HepG2 (cell line): ENCODE measurements at regions not wholly inside any gene's neighbourhood (a gene's known extent, or its start where the extent isn't known, plus 50 kb on each side); places are given as distances from the start of the nearest gene placed in this dataset.

Experiments
- ATAC-seq: fragments of 200-7000 bp; cut with Tn5 transposase; 3 replicates; pipeline ENCODE4 v1.9.1; 2020; ENCODE audit warnings: mild to moderate bottlenecking, moderate library complexity
- BruUV-seq: library from RNA; stranded (reverse); fragments of 400-500 nt; replicated peaks from 2 replicates; lab custom pipeline; 2021; lab: Mats Ljungman, UMichigan
- CTCF ChIA-PET: fragments of 300-600 bp; formaldehyde crosslinking; extraction: SDS; loops from one replicate; lab custom pipeline; 2021; ENCODE audit warnings: low total read pairs, inconsistent platforms, low intra/inter-chr PET ratio; lab: Yijun Ruan, JAX
- POLR2A ChIA-PET: fragments of 350-600 bp; sonication (Branson Sonifier 250); formaldehyde crosslinking; loops from one replicate; lab custom pipeline; 2020; ENCODE audit warnings: antibody characterized with exemption, inconsistent platforms; lab: Yijun Ruan, JAX
- DNase-seq: peaks from one replicate; pipeline ENCODE4 v3.0.0-alpha.2; 2015; ENCODE audit warnings: low spot score
- FAIRE-seq: peaks from 3 replicates; lab custom pipeline; 2011; peaks lifted over from hg19 to GRCh38; lab: Jason Lieb, UNC
- H2AFZ ChIP-seq: one replicate; pipeline ENCODE4 v1.6.1; 2011; ENCODE audit warnings: low read length, inconsistent platforms
- H3K27ac ChIP-seq: fragments of 300-600 bp; 3 replicates; pipeline ENCODE4 v1.8.0; 2011; ENCODE audit warnings: mixed run types, mild to moderate bottlenecking, mixed read lengths, low read length, inconsistent platforms; ENCODE audit not compliant: insufficient read depth; ENCODE audit errors: extremely low read length
- H3K27me3 ChIP-seq, 2 experiments: fragments of 200-600 bp in 1 of 2; 2 replicates in 1 of 2; 3 replicates in 1 of 2; pipeline versions ENCODE4 v1.6.0 to v1.8.0; 2011; ENCODE audit warnings: low read length in 2 of 2, mild to moderate bottlenecking in 2 of 2, moderate library complexity in 2 of 2, inconsistent platforms in 1 of 2; ENCODE audit not compliant: insufficient read depth in 2 of 2, control insufficient read depth in 1 of 2
- H3K36me3 ChIP-seq, 2 experiments: fragments of 200-600 bp in 1 of 2; replicated peaks in 1 of 2; 2 replicates in 1 of 2; 3 replicates in 1 of 2; pipeline versions ENCODE4 v1.5.1 to v1.8.0; 2011; ENCODE audit warnings: low read length in 2 of 2, inconsistent platforms in 1 of 2; ENCODE audit not compliant: insufficient read depth in 2 of 2, control insufficient read depth in 1 of 2
- H3K4me1 ChIP-seq: 2 replicates; pipeline ENCODE4 v1.5.1; 2012; ENCODE audit warnings: low read length, inconsistent platforms; ENCODE audit not compliant: insufficient read depth
- H3K4me2 ChIP-seq: 2 replicates; pipeline ENCODE4 v1.6.0; 2011; ENCODE audit warnings: low read depth, low read length, inconsistent platforms
- H3K4me3 ChIP-seq, 3 experiments: fragments of 200-600 bp in 1 of 3; sonication (generic), shearing (Covaris generic) in 1 of 3; replicated peaks in 1 of 3; 2 replicates each; pipeline ENCODE4 v1.5.1; 2011 to 2016; ENCODE audit warnings: low read length in 3 of 3, inconsistent platforms in 2 of 3, low read depth in 2 of 3, mild to moderate bottlenecking in 2 of 3, control low read depth in 1 of 3, mixed read lengths in 1 of 3; ENCODE audit not compliant: insufficient read depth in 1 of 3
- H3K79me2 ChIP-seq: one replicate; pipeline ENCODE4 v1.6.1; 2011; ENCODE audit warnings: low read length, inconsistent platforms; ENCODE audit not compliant: insufficient read depth
- H3K9ac ChIP-seq: 2 replicates; pipeline ENCODE4 v1.6.0; 2011; ENCODE audit warnings: mild to moderate bottlenecking, low read depth, low read length, inconsistent platforms; ENCODE audit not compliant: insufficient read depth
- H3K9me3 ChIP-seq: 2 replicates; pipeline ENCODE4 v1.5.1; 2012; ENCODE audit warnings: mild to moderate bottlenecking, low read length
- H4K20me1 ChIP-seq: 2 replicates; pipeline ENCODE4 v1.6.0; 2011; ENCODE audit warnings: inconsistent platforms, mild to moderate bottlenecking, low read length, moderate library complexity; ENCODE audit not compliant: insufficient read depth
- CHD4 ChIP-seq: fragments of 200-600 bp; sonication (generic); IDR thresholded peaks from 2 replicates; pipeline ENCODE4 v1.7.0; 2017; ENCODE audit warnings: mild to moderate bottlenecking, low read length, borderline replicate concordance
- YEATS4 ChIP-seq: sonication (generic); formaldehyde crosslinking; IDR thresholded peaks from 2 replicates; pipeline ENCODE4 v1.4.0; 2020; ENCODE audit warnings: missing genetic modification reagents, borderline replicate concordance
- ZBTB20 ChIP-seq: sonication (generic); formaldehyde crosslinking; IDR thresholded peaks from 2 replicates; pipeline ENCODE4 v1.8.1; 2023; ENCODE audit warnings: missing genetic modification reagents, low read depth, mild to moderate bottlenecking, borderline replicate concordance
- ZNF121 ChIP-seq: sonication (generic); formaldehyde crosslinking; IDR thresholded peaks from 2 replicates; pipeline ENCODE4 v1.5.0; 2020; ENCODE audit warnings: mild to moderate bottlenecking, missing genetic modification reagents
- ZNF136 ChIP-seq: sonication (generic); formaldehyde crosslinking; IDR thresholded peaks from 2 replicates; pipeline ENCODE4 v1.8.1; 2022; ENCODE audit warnings: low read depth, mild to moderate bottlenecking, moderate library complexity, missing genetic modification reagents
- ZSCAN30 ChIP-seq: sonication (generic); formaldehyde crosslinking; IDR thresholded peaks from 2 replicates; pipeline ENCODE4 v1.5.0; 2020; ENCODE audit warnings: mild to moderate bottlenecking, missing genetic modification reagents
- WGBS: methylation state at CpG from one replicate; pipeline ENCODE4 v1.1.6; 2017; ENCODE audit warnings: low lambda C conversion rate; 5-methylcytosine and 5-hydroxymethylcytosine counted together
- in situ Hi-C: cut with HindIII; loops from 2 replicates; pipeline ENCODE4 v1.10.0; 2017; ENCODE audit warnings: low pct_unique_long_range_greater_than_20kb; ENCODE audit not compliant: extremely low pct_ligation_motif_present
- intact Hi-C: fragments of 100-400 bp; cut with micrococcal nuclease; formaldehyde crosslinking; loops from one replicate; pipeline ENCODE4 v1.10.0; 2022; ENCODE audit not compliant: unreplicated experiment
- TF ChIP-seq, protein P1 (sequence below): sonication (generic); formaldehyde crosslinking; IDR thresholded peaks from 2 replicates; pipeline ENCODE4 v1.5.1; 2020; ENCODE audit warnings: missing genetic modification reagents, mild to moderate bottlenecking, borderline replicate concordance
- TF ChIP-seq, protein P2 (sequence below): sonication (generic); formaldehyde crosslinking; IDR thresholded peaks from 2 replicates; pipeline ENCODE4 v1.8.0; 2022; ENCODE audit warnings: mild to moderate bottlenecking, missing genetic modification reagents, moderate library complexity
- TF ChIP-seq, protein P3 (sequence below): IDR thresholded peaks from 2 replicates; pipeline ENCODE4 v1.6.1; 2016
- TF ChIP-seq, protein P4 (sequence below): IDR thresholded peaks from 2 replicates; pipeline ENCODE4 v1.6.1; 2018; ENCODE audit warnings: missing genetic modification reagents, mild to moderate bottlenecking, missing compliant biosample characterization
- TF ChIP-seq, protein P5 (sequence below): sonication (generic); formaldehyde crosslinking; IDR thresholded peaks from 2 replicates; pipeline ENCODE4 v1.4.0; 2020; ENCODE audit warnings: low read depth, missing genetic modification reagents

- TF ChIP-seq, protein P1, sequence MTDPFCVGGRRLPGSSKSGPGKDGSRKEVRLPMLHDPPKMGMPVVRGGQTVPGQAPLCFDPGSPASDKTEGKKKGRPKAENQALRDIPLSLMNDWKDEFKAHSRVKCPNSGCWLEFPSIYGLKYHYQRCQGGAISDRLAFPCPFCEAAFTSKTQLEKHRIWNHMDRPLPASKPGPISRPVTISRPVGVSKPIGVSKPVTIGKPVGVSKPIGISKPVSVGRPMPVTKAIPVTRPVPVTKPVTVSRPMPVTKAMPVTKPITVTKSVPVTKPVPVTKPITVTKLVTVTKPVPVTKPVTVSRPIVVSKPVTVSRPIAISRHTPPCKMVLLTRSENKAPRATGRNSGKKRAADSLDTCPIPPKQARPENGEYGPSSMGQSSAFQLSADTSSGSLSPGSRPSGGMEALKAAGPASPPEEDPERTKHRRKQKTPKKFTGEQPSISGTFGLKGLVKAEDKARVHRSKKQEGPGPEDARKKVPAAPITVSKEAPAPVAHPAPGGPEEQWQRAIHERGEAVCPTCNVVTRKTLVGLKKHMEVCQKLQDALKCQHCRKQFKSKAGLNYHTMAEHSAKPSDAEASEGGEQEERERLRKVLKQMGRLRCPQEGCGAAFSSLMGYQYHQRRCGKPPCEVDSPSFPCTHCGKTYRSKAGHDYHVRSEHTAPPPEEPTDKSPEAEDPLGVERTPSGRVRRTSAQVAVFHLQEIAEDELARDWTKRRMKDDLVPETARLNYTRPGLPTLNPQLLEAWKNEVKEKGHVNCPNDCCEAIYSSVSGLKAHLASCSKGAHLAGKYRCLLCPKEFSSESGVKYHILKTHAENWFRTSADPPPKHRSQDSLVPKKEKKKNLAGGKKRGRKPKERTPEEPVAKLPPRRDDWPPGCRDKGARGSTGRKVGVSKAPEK (CRISPR knock-in tag) = no peak
- TF ChIP-seq, protein P2, sequence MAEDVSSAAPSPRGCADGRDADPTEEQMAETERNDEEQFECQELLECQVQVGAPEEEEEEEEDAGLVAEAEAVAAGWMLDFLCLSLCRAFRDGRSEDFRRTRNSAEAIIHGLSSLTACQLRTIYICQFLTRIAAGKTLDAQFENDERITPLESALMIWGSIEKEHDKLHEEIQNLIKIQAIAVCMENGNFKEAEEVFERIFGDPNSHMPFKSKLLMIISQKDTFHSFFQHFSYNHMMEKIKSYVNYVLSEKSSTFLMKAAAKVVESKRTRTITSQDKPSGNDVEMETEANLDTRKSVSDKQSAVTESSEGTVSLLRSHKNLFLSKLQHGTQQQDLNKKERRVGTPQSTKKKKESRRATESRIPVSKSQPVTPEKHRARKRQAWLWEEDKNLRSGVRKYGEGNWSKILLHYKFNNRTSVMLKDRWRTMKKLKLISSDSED (CRISPR knock-in tag) = no peak
- TF ChIP-seq YEATS4 = no peak
- no peak for TF ChIP-seq ZSCAN30 (CRISPR knock-in tag)
- TF ChIP-seq, protein P3, sequence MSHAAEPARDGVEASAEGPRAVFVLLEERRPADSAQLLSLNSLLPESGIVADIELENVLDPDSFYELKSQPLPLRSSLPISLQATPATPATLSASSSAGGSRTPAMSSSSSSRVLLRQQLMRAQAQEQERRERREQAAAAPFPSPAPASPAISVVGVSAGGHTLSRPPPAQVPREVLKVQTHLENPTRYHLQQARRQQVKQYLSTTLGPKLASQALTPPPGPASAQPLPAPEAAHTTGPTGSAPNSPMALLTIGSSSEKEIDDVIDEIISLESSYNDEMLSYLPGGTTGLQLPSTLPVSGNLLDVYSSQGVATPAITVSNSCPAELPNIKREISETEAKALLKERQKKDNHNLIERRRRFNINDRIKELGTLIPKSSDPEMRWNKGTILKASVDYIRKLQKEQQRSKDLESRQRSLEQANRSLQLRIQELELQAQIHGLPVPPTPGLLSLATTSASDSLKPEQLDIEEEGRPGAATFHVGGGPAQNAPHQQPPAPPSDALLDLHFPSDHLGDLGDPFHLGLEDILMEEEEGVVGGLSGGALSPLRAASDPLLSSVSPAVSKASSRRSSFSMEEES = no peak
Observed at GRCh38 chr5:103785569-103785968, 223.0 kb upstream of the NUDT12 start (continued).

- H3K9me3 ChIP-seq = no peaks in the 10 kb centered on the region
- H3K27me3 ChIP-seq = no peaks in the 10 kb centered on the region
- no peaks in the 10 kb centered on the region for H3K4me1 ChIP-seq
- POLR2A ChIA-PET = no interaction called here
- CTCF ChIA-PET = no interaction called here
- no TSS peak for BruUV-seq
- no peak overlapping the region for H3K4me3 ChIP-seq
- in situ Hi-C loops = no loop called here
- no peak overlapping the region for H3K9ac ChIP-seq
- no peak overlapping the region for H3K27ac ChIP-seq
- no peak overlapping the region for H3K4me2 ChIP-seq
- WGBS = 0% methylated on average over 1 of the region's 1 CpG
- FAIRE-seq = no peak
- no peak for ATAC-seq
- H4K20me1 ChIP-seq = no peaks in the 10 kb centered on the region
- H3K79me2 ChIP-seq = no peaks in the 10 kb centered on the region
- no peak overlapping the region for H2AFZ ChIP-seq
- intact Hi-C loops = no loop called here
- DNase-seq = no peak
- H3K36me3 ChIP-seq = no peaks in the 10 kb centered on the region
- no peak for TF ChIP-seq ZNF136 (CRISPR knock-in tag)
- no peak for TF ChIP-seq CHD4
- TF ChIP-seq, protein P4, sequence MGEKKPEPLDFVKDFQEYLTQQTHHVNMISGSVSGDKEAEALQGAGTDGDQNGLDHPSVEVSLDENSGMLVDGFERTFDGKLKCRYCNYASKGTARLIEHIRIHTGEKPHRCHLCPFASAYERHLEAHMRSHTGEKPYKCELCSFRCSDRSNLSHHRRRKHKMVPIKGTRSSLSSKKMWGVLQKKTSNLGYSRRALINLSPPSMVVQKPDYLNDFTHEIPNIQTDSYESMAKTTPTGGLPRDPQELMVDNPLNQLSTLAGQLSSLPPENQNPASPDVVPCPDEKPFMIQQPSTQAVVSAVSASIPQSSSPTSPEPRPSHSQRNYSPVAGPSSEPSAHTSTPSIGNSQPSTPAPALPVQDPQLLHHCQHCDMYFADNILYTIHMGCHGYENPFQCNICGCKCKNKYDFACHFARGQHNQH (CRISPR knock-in tag) = no peak
- TF ChIP-seq, protein P5, sequence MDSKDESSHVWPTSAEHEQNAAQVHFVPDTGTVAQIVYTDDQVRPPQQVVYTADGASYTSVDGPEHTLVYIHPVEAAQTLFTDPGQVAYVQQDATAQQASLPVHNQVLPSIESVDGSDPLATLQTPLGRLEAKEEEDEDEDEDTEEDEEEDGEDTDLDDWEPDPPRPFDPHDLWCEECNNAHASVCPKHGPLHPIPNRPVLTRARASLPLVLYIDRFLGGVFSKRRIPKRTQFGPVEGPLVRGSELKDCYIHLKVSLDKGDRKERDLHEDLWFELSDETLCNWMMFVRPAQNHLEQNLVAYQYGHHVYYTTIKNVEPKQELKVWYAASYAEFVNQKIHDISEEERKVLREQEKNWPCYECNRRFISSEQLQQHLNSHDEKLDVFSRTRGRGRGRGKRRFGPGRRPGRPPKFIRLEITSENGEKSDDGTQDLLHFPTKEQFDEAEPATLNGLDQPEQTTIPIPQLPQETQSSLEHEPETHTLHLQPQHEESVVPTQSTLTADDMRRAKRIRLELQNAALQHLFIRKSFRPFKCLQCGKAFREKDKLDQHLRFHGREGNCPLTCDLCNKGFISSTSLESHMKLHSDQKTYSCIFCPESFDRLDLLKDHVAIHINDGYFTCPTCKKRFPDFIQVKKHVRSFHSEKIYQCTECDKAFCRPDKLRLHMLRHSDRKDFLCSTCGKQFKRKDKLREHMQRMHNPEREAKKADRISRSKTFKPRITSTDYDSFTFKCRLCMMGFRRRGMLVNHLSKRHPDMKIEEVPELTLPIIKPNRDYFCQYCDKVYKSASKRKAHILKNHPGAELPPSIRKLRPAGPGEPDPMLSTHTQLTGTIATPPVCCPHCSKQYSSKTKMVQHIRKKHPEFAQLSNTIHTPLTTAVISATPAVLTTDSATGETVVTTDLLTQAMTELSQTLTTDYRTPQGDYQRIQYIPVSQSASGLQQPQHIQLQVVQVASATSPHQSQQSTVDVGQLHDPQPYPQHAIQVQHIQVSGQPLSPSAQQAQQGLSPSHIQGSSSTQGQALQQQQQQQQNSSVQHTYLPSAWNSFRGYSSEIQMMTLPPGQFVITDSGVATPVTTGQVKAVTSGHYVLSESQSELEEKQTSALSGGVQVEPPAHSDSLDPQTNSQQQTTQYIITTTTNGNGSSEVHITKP (CRISPR knock-in tag) = no peak
- no peak for TF ChIP-seq ZBTB20 (CRISPR knock-in tag)
- TF ChIP-seq ZNF121 (CRISPR knock-in tag) = no peak
Observed at GRCh38 chr5:103783669-103784068, 221.1 kb upstream of the NUDT12 start.
